ENCODE measurements at regions not wholly inside any gene's neighbourhood (a gene's known extent, or its start where the extent isn't known, plus 50 kb on each side); places are given as distances from the start of the nearest gene placed in this dataset.
"Not testable (repeated sequence)": the region's sequence is repeated elsewhere in the genome, so short reads cannot be mapped to it uniquely, and the experiment has no call there.

GRCh38 chrY:10958122-10958521, 1430.4 kb downstream of the TSPY10 start:
- not testable (repeated sequence) for DNase-seq (ENCODE audit: low read depth in 2 of 2)

- no peak for DNase-seq (ENCODE audit: low read depth in 2 of 2)
Measured at GRCh38 chrY:10973422-10973821, 1445.7 kb downstream of the TSPY10 start.

- DNase-seq (ENCODE audit: low read depth in 2 of 2), result no peak
Measured at GRCh38 chrY:10986655-10987054, 1459.0 kb downstream of the TSPY10 start.

- DNase-seq (ENCODE audit: low read depth in 2 of 2), result no peak
Measured at GRCh38 chrY:10987626-10988025, 1459.9 kb downstream of the TSPY10 start.

- DNase-seq (ENCODE audit: low read depth in 2 of 2), result no peak
Measured at GRCh38 chrY:10993955-10994354, 1466.3 kb downstream of the TSPY10 start.

GRCh38 chrY:10999715-11000114, 1472.0 kb downstream of the TSPY10 start:
- DNase-seq (ENCODE audit: low read depth in 2 of 2), result not testable (repeated sequence)

GRCh38 chrY:11014229-11014628, 1486.5 kb downstream of the TSPY10 start:
- DNase-seq (ENCODE audit: low read depth in 2 of 2), result not testable (repeated sequence)

GRCh38 chrY:11022734-11023133, 1495.1 kb downstream of the TSPY10 start:
- no peak for DNase-seq (ENCODE audit: low read depth in 2 of 2)

- no peak for DNase-seq (ENCODE audit: low read depth in 2 of 2)
Measured at GRCh38 chrY:11044234-11044883, 1516.7 kb downstream of the TSPY10 start.

GRCh38 chrY:11063486-11063885, 1535.8 kb downstream of the TSPY10 start:
- DNase-seq (ENCODE audit: low read depth in 2 of 2), result no peak

- no peak for DNase-seq (ENCODE audit: low read depth in 2 of 2)
Measured at GRCh38 chrY:11063960-11064359, 1536.3 kb downstream of the TSPY10 start.

- no peak for DNase-seq (ENCODE audit: low read depth in 2 of 2)
Measured at GRCh38 chrY:11064376-11064775, 1536.7 kb downstream of the TSPY10 start.

- DNase-seq (ENCODE audit: low read depth in 2 of 2), result no peak
Measured at GRCh38 chrY:11069271-11069670, 1541.6 kb downstream of the TSPY10 start.

- DNase-seq (ENCODE audit: low read depth in 2 of 2), result no peak
Measured at GRCh38 chrY:11070250-11071113, 1542.8 kb downstream of the TSPY10 start.

- not testable (repeated sequence) for DNase-seq (ENCODE audit: low read depth in 2 of 2)
Measured at GRCh38 chrY:11085801-11086200, 1558.1 kb downstream of the TSPY10 start.

- not testable (repeated sequence) for DNase-seq (ENCODE audit: low read depth in 2 of 2)
Measured at GRCh38 chrY:11097498-11097897, 1569.8 kb downstream of the TSPY10 start.

- DNase-seq (ENCODE audit: low read depth in 2 of 2), result not testable (repeated sequence)
Measured at GRCh38 chrY:11098419-11098818, 1570.7 kb downstream of the TSPY10 start.

GRCh38 chrY:11099004-11099403, 1571.3 kb downstream of the TSPY10 start:
- DNase-seq (ENCODE audit: low read depth in 2 of 2), result no peak

GRCh38 chrY:11100472-11100871, 1572.8 kb downstream of the TSPY10 start:
- DNase-seq (ENCODE audit: low read depth in 2 of 2), result not testable (repeated sequence)

- DNase-seq (ENCODE audit: low read depth in 2 of 2), result not testable (repeated sequence)
Measured at GRCh38 chrY:11102987-11103386, 1575.3 kb downstream of the TSPY10 start.

GRCh38 chrY:11107127-11107918, 1579.6 kb downstream of the TSPY10 start:
- not testable (repeated sequence) for DNase-seq (ENCODE audit: low read depth in 2 of 2)

- DNase-seq (ENCODE audit: low read depth in 2 of 2), result not testable (repeated sequence)
Measured at GRCh38 chrY:11151724-11152123, 1549.3 kb upstream of the USP9Y start.
